HG03045 (cell line): ENCODE measurements at regions not wholly inside any gene's neighbourhood (a gene's known extent, or its start where the extent isn't known, plus 50 kb on each side); places are given as distances from the start of the nearest gene placed in this dataset.

Source experiments
- ATAC-seq: cut with Tn5 transposase; IDR thresholded peaks from one replicate; pipeline ENCODE4 v1.9.1; 2021; ENCODE audit warnings: mild to moderate bottlenecking, moderate library complexity; ENCODE audit not compliant: unreplicated experiment

GRCh38 chr1:112788561-112788960 is 73.4 kb upstream of the PPM1J start:
- no peak for ATAC-seq

DNA sequence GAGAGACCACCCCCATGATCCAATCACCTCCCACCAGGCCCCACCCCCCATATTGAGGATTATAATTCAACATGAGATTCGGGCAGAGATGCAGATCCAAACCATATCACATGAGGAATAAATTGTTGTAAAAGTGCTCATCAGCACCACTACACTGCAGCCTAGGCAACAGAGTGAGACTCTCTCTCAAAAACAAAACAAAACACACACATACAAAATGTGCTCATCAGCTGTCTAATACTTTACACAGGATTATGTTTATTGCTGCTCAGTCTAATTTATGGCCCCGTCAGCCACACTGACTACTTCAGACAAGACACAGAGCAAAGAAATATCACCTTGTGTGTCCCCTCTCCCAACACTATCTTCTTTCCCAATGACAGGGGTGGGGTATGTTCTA is 72.9 kb upstream of the PPM1J start:
- ATAC-seq, result no peak

DNA sequence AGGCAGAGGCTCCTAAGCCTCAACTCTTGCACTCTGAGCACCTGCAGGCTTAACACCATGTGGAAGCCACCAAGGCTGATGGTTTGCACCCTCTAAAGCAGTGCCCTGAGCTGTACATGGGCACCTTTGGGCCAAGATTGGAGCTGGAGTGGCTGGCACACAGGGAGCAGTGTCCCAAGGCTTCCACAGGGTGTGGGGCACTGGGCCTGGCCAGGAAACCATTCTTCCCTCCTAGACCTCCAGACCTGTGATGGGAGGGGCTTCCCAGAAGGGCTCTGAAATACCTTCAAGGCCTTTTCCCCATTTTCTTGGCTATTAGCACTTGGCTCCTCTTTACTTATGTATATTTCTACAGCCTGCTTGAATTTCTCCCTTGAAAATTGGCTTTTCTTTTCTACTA is 67.9 kb upstream of the PPM1J start:
- no peak for ATAC-seq

- no peak for ATAC-seq
These were observed 64.8 kb upstream of the PPM1J start for GRCh38 chr1:112779665-112780526.

- ATAC-seq, result no peak
These were observed 63.0 kb upstream of the PPM1J start for GRCh38 chr1:112778137-112778536.

DNA sequence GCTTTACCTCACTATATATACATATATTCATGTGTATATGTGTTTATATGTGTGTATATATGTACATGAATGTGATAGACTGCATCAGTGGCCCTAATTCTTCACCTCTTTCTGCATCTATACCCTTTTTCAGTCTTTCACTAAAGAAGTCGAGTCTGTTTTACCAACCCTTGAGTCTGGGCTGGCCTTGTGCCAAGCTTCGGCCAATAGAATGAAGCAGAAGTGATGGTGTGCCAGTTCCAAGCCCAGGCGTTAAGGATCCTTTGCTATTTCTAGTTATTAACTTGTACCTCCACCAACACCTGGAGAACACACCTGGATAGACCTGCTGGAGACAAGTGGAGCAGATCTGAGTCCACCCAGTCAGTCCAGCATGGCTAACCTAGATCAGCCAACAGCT is 61.6 kb upstream of the PPM1J start:
- no peak for ATAC-seq

- no peak for ATAC-seq
These were observed 57.6 kb upstream of the PPM1J start for GRCh38 chr1:112772781-112773180.

GRCh38 chr1:112770724-112771123 is 55.6 kb upstream of the PPM1J start:
- ATAC-seq, result no peak

DNA sequence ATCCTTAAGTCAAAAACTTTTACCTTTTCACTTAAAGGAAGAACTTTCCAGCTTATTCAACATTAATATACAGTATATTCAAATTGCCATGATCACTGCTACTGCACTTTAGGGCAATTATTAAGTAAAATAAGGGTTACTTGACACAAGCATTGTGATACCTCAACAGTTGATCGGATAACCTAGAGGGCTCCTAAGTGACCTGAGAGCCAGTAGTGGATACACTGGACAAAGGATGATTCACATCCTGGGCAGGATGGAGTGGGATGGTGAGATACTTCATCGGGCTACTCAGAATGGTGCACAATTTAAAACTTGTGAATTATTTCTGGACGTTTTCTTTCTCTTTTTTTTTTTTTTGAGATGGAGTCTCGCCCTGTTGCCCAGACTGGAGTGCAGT is 54.5 kb upstream of the PPM1J start:
- no peak for ATAC-seq

- ATAC-seq, result no peak
These were observed 52.5 kb upstream of the PPM1J start for GRCh38 chr1:112767646-112768045.
